HepG2 (cell line): ENCODE measurements at regions not wholly inside any gene's neighbourhood (a gene's known extent, or its start where the extent isn't known, plus 50 kb on each side); places are given as distances from the start of the nearest gene placed in this dataset.

Experiments
- ATAC-seq: fragments of 200-7000 bp; cut with Tn5 transposase; 3 replicates; pipeline ENCODE4 v1.9.1; 2020; ENCODE audit warnings: mild to moderate bottlenecking, moderate library complexity
- BruUV-seq: library from RNA; stranded (reverse); fragments of 400-500 nt; replicated peaks from 2 replicates; lab custom pipeline; 2021; lab: Mats Ljungman, UMichigan
- CTCF ChIA-PET: fragments of 300-600 bp; formaldehyde crosslinking; extraction: SDS; loops from one replicate; lab custom pipeline; 2021; ENCODE audit warnings: low total read pairs, inconsistent platforms, low intra/inter-chr PET ratio; lab: Yijun Ruan, JAX
- POLR2A ChIA-PET: fragments of 350-600 bp; sonication (Branson Sonifier 250); formaldehyde crosslinking; loops from one replicate; lab custom pipeline; 2020; ENCODE audit warnings: antibody characterized with exemption, inconsistent platforms; lab: Yijun Ruan, JAX
- DNase-seq: peaks from one replicate; pipeline ENCODE4 v3.0.0-alpha.2; 2015; ENCODE audit warnings: low spot score
- FAIRE-seq: peaks from 3 replicates; lab custom pipeline; 2011; peaks lifted over from hg19 to GRCh38; lab: Jason Lieb, UNC
- H2AFZ ChIP-seq: one replicate; pipeline ENCODE4 v1.6.1; 2011; ENCODE audit warnings: low read length, inconsistent platforms
- H3K27ac ChIP-seq: fragments of 300-600 bp; 3 replicates; pipeline ENCODE4 v1.8.0; 2011; ENCODE audit warnings: mixed run types, mild to moderate bottlenecking, mixed read lengths, low read length, inconsistent platforms; ENCODE audit not compliant: insufficient read depth; ENCODE audit errors: extremely low read length
- H3K27me3 ChIP-seq, 2 experiments: fragments of 200-600 bp in 1 of 2; 2 replicates in 1 of 2; 3 replicates in 1 of 2; pipeline versions ENCODE4 v1.6.0 to v1.8.0; 2011; ENCODE audit warnings: low read length in 2 of 2, mild to moderate bottlenecking in 2 of 2, moderate library complexity in 2 of 2, inconsistent platforms in 1 of 2; ENCODE audit not compliant: insufficient read depth in 2 of 2, control insufficient read depth in 1 of 2
- H3K36me3 ChIP-seq, 2 experiments: fragments of 200-600 bp in 1 of 2; replicated peaks in 1 of 2; 2 replicates in 1 of 2; 3 replicates in 1 of 2; pipeline versions ENCODE4 v1.5.1 to v1.8.0; 2011; ENCODE audit warnings: low read length in 2 of 2, inconsistent platforms in 1 of 2; ENCODE audit not compliant: insufficient read depth in 2 of 2, control insufficient read depth in 1 of 2
- H3K4me1 ChIP-seq: 2 replicates; pipeline ENCODE4 v1.5.1; 2012; ENCODE audit warnings: low read length, inconsistent platforms; ENCODE audit not compliant: insufficient read depth
- H3K4me2 ChIP-seq: 2 replicates; pipeline ENCODE4 v1.6.0; 2011; ENCODE audit warnings: low read depth, low read length, inconsistent platforms
- H3K4me3 ChIP-seq, 3 experiments: fragments of 200-600 bp in 1 of 3; sonication (generic), shearing (Covaris generic) in 1 of 3; replicated peaks in 1 of 3; 2 replicates each; pipeline ENCODE4 v1.5.1; 2011 to 2016; ENCODE audit warnings: low read length in 3 of 3, inconsistent platforms in 2 of 3, low read depth in 2 of 3, mild to moderate bottlenecking in 2 of 3, control low read depth in 1 of 3, mixed read lengths in 1 of 3; ENCODE audit not compliant: insufficient read depth in 1 of 3
- H3K79me2 ChIP-seq: one replicate; pipeline ENCODE4 v1.6.1; 2011; ENCODE audit warnings: low read length, inconsistent platforms; ENCODE audit not compliant: insufficient read depth
- H3K9ac ChIP-seq: 2 replicates; pipeline ENCODE4 v1.6.0; 2011; ENCODE audit warnings: mild to moderate bottlenecking, low read depth, low read length, inconsistent platforms; ENCODE audit not compliant: insufficient read depth
- H3K9me3 ChIP-seq: 2 replicates; pipeline ENCODE4 v1.5.1; 2012; ENCODE audit warnings: mild to moderate bottlenecking, low read length
- H4K20me1 ChIP-seq: 2 replicates; pipeline ENCODE4 v1.6.0; 2011; ENCODE audit warnings: inconsistent platforms, mild to moderate bottlenecking, low read length, moderate library complexity; ENCODE audit not compliant: insufficient read depth
- ELF3 ChIP-seq: IDR thresholded peaks from 2 replicates; pipeline ENCODE4 v1.6.1; 2016; ENCODE audit warnings: missing genetic modification reagents, missing compliant biosample characterization
- IKZF1 ChIP-seq: fragments of 450-650 bp; IDR thresholded peaks from 2 replicates; pipeline ENCODE4 v1.7.1; 2016
- MEIS1 ChIP-seq: sonication (generic); formaldehyde crosslinking; IDR thresholded peaks from 2 replicates; pipeline ENCODE4 v1.9.0; 2021; ENCODE audit warnings: mild to moderate bottlenecking, missing genetic modification reagents, moderate library complexity, borderline replicate concordance
- ZBTB21 ChIP-seq: sonication (generic); formaldehyde crosslinking; IDR thresholded peaks from 2 replicates; pipeline ENCODE4 v1.4.0; 2020; ENCODE audit warnings: missing genetic modification reagents
- ZNF274 ChIP-seq: sonication (generic); formaldehyde crosslinking; IDR thresholded peaks from 2 replicates; pipeline ENCODE4 v1.5.1; 2020; ENCODE audit warnings: mild to moderate bottlenecking, missing genetic modification reagents
- ZNF329 ChIP-seq: sonication (generic); formaldehyde crosslinking; IDR thresholded peaks from 2 replicates; pipeline ENCODE4 v1.9.0; 2021; ENCODE audit warnings: low read depth, mild to moderate bottlenecking, missing genetic modification reagents
- ZNF496 ChIP-seq: sonication (generic); formaldehyde crosslinking; IDR thresholded peaks from 2 replicates; pipeline ENCODE4 v1.8.1; 2023; ENCODE audit warnings: mild to moderate bottlenecking, moderate library complexity, missing genetic modification reagents; ENCODE audit not compliant: insufficient replicate concordance
- in situ Hi-C: cut with HindIII; loops from 2 replicates; pipeline ENCODE4 v1.10.0; 2017; ENCODE audit warnings: low pct_unique_long_range_greater_than_20kb; ENCODE audit not compliant: extremely low pct_ligation_motif_present
- intact Hi-C: fragments of 100-400 bp; cut with micrococcal nuclease; formaldehyde crosslinking; loops from one replicate; pipeline ENCODE4 v1.10.0; 2022; ENCODE audit not compliant: unreplicated experiment
- TF ChIP-seq, protein P1 (sequence below): sonication (generic); formaldehyde crosslinking; IDR thresholded peaks from 2 replicates; pipeline ENCODE4 v1.5.0; 2020; ENCODE audit warnings: mild to moderate bottlenecking, missing genetic modification reagents, borderline replicate concordance
- TF ChIP-seq, protein P2 (sequence below): sonication (generic); formaldehyde crosslinking; IDR thresholded peaks from 2 replicates; pipeline ENCODE4 v1.9.0; 2022; ENCODE audit warnings: missing genetic modification reagents, mild to moderate bottlenecking, borderline replicate concordance
- TF ChIP-seq, protein P3 (sequence below): sonication (generic); formaldehyde crosslinking; IDR thresholded peaks from 2 replicates; pipeline ENCODE4 v1.4.0; 2020; ENCODE audit warnings: missing genetic modification reagents, borderline replicate concordance
- TF ChIP-seq, protein P4 (sequence below): sonication (generic); formaldehyde crosslinking; IDR thresholded peaks from 2 replicates; pipeline ENCODE4 v1.5.0; 2020; ENCODE audit warnings: missing genetic modification reagents, mild to moderate bottlenecking, borderline replicate concordance
- TF ChIP-seq, protein P5 (sequence below): IDR thresholded peaks from 2 replicates; pipeline ENCODE4 v1.6.1; 2012; ENCODE audit warnings: inconsistent platforms

DNA sequence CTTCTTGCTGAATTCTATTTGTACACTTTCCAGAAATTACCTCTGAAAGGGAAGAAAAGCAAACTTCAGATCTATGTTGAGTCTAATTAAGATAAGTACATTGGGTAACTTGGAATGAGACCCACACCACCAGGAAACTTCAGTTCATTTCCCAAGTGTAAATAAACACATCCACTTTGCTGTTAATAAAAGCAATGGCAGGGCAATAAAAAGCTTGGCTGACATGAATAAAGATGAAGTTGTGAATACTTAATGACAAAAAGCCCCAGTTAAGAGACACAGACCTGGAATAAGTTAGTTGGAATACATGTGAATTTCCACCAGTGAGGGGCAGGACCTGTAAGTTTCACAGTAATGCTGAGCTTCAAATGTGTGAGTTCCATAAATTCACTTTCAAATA lies 83.3 kb downstream of the MEX3B start:
- no peaks in the 10 kb centered on the region for H3K36me3 ChIP-seq
- no peaks in the 10 kb centered on the region for H3K4me1 ChIP-seq
- FAIRE-seq (no peak), DNase-seq (no peak), ATAC-seq (no peak)
- H3K27ac ChIP-seq: no peak overlapping the region
- CTCF ChIA-PET: no interaction called here
- H2AFZ ChIP-seq: no peak overlapping the region
- no peak overlapping the region for H3K9ac ChIP-seq
- H4K20me1 ChIP-seq: no peaks in the 10 kb centered on the region
- H3K9me3 ChIP-seq: no peaks in the 10 kb centered on the region
- no peak overlapping the region for H3K4me2 ChIP-seq
- intact Hi-C loops (no loop called here), in situ Hi-C loops (no loop called here)
- H3K4me3 ChIP-seq: no peak overlapping the region
- no TSS peak for BruUV-seq
- no peaks in the 10 kb centered on the region for H3K27me3 ChIP-seq
- POLR2A ChIA-PET: no interaction called here
- no peaks in the 10 kb centered on the region for H3K79me2 ChIP-seq
- TF ChIP-seq ELF3 (CRISPR knock-in tag) (no peak), ZNF329 (CRISPR knock-in tag) (no peak), ZNF274 (no peak), MEIS1 (no peak), ZNF496 (CRISPR knock-in tag) (no peak), ZBTB21 (no peak), IKZF1 (no peak)
- TF ChIP-seq, protein P1, sequence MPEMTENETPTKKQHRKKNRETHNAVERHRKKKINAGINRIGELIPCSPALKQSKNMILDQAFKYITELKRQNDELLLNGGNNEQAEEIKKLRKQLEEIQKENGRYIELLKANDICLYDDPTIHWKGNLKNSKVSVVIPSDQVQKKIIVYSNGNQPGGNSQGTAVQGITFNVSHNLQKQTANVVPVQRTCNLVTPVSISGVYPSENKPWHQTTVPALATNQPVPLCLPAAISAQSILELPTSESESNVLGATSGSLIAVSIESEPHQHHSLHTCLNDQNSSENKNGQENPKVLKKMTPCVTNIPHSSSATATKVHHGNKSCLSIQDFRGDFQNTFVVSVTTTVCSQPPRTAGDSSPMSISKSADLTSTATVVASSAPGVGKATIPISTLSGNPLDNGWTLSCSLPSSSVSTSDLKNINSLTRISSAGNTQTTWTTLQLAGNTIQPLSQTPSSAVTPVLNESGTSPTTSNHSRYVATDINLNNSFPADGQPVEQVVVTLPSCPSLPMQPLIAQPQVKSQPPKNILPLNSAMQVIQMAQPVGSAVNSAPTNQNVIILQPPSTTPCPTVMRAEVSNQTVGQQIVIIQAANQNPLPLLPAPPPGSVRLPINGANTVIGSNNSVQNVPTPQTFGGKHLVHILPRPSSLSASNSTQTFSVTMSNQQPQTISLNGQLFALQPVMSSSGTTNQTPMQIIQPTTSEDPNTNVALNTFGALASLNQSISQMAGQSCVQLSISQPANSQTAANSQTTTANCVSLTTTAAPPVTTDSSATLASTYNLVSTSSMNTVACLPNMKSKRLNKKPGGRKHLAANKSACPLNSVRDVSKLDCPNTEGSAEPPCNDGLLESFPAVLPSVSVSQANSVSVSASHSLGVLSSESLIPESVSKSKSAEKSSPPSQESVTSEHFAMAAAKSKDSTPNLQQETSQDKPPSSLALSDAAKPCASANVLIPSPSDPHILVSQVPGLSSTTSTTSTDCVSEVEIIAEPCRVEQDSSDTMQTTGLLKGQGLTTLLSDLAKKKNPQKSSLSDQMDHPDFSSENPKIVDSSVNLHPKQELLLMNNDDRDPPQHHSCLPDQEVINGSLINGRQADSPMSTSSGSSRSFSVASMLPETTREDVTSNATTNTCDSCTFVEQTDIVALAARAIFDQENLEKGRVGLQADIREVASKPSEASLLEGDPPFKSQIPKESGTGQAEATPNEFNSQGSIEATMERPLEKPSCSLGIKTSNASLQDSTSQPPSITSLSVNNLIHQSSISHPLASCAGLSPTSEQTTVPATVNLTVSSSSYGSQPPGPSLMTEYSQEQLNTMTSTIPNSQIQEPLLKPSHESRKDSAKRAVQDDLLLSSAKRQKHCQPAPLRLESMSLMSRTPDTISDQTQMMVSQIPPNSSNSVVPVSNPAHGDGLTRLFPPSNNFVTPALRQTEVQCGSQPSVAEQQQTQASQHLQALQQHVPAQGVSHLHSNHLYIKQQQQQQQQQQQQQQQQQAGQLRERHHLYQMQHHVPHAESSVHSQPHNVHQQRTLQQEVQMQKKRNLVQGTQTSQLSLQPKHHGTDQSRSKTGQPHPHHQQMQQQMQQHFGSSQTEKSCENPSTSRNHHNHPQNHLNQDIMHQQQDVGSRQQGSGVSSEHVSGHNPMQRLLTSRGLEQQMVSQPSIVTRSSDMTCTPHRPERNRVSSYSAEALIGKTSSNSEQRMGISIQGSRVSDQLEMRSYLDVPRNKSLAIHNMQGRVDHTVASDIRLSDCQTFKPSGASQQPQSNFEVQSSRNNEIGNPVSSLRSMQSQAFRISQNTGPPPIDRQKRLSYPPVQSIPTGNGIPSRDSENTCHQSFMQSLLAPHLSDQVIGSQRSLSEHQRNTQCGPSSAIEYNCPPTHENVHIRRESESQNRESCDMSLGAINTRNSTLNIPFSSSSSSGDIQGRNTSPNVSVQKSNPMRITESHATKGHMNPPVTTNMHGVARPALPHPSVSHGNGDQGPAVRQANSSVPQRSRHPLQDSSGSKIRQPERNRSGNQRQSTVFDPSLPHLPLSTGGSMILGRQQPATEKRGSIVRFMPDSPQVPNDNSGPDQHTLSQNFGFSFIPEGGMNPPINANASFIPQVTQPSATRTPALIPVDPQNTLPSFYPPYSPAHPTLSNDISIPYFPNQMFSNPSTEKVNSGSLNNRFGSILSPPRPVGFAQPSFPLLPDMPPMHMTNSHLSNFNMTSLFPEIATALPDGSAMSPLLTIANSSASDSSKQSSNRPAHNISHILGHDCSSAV: no peak
- TF ChIP-seq, protein P2, sequence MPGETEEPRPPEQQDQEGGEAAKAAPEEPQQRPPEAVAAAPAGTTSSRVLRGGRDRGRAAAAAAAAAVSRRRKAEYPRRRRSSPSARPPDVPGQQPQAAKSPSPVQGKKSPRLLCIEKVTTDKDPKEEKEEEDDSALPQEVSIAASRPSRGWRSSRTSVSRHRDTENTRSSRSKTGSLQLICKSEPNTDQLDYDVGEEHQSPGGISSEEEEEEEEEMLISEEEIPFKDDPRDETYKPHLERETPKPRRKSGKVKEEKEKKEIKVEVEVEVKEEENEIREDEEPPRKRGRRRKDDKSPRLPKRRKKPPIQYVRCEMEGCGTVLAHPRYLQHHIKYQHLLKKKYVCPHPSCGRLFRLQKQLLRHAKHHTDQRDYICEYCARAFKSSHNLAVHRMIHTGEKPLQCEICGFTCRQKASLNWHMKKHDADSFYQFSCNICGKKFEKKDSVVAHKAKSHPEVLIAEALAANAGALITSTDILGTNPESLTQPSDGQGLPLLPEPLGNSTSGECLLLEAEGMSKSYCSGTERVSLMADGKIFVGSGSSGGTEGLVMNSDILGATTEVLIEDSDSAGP (CRISPR knock-in tag): no peak
- TF ChIP-seq, protein P3, sequence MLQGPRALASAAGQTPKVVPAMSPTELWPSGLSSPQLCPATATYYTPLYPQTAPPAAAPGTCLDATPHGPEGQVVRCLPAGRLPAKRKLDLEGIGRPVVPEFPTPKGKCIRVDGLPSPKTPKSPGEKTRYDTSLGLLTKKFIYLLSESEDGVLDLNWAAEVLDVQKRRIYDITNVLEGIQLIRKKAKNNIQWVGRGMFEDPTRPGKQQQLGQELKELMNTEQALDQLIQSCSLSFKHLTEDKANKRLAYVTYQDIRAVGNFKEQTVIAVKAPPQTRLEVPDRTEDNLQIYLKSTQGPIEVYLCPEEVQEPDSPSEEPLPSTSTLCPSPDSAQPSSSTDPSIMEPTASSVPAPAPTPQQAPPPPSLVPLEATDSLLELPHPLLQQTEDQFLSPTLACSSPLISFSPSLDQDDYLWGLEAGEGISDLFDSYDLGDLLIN (CRISPR knock-in tag): no peak
- TF ChIP-seq, protein P4, sequence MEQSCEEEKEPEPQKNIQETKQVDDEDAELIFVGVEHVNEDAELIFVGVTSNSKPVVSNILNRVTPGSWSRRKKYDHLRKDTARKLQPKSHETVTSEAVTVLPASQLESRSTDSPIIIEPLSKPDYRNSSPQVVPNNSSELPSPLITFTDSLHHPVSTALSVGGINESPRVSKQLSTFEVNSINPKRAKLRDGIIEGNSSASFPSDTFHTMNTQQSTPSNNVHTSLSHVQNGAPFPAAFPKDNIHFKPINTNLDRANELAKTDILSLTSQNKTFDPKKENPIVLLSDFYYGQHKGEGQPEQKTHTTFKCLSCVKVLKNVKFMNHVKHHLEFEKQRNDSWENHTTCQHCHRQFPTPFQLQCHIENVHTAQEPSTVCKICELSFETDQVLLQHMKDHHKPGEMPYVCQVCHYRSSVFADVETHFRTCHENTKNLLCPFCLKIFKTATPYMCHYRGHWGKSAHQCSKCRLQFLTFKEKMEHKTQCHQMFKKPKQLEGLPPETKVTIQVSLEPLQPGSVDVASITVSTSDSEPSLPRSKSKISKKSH (CRISPR knock-in tag): no peak
- TF ChIP-seq, protein P5, sequence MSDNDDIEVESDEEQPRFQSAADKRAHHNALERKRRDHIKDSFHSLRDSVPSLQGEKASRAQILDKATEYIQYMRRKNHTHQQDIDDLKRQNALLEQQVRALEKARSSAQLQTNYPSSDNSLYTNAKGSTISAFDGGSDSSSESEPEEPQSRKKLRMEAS: no peak
